ENCODE measurements at regions not wholly inside any gene's neighbourhood (a gene's known extent, or its start where the extent isn't known, plus 50 kb on each side); places are given as distances from the start of the nearest gene placed in this dataset.

DNA sequence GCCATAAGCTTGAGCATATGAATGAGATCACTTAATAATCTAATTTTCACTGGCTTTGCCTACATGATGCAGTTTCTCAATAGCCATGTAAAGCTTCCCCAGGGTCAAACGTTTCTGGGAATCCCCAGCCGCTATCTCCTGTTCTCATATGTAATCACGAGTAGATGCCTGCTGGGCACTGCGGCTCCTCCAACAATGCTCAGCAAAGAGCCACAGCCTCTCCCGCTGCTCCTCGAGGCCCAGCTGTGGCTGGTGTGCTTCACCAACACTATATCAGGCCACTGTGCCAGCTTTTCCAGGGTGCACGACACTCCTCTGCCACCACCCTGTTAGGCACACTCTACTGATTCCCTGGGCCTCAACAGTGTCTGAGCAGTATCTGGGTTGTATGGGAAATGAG is 78.3 kb upstream of the RASGEF1B start:
- no peak for DNase-seq (ENCODE audit: low spot score)

GRCh38 chr4:81546777-81547176 is 75.1 kb upstream of the RASGEF1B start:
- no peak for DNase-seq (ENCODE audit: low spot score)

DNA sequence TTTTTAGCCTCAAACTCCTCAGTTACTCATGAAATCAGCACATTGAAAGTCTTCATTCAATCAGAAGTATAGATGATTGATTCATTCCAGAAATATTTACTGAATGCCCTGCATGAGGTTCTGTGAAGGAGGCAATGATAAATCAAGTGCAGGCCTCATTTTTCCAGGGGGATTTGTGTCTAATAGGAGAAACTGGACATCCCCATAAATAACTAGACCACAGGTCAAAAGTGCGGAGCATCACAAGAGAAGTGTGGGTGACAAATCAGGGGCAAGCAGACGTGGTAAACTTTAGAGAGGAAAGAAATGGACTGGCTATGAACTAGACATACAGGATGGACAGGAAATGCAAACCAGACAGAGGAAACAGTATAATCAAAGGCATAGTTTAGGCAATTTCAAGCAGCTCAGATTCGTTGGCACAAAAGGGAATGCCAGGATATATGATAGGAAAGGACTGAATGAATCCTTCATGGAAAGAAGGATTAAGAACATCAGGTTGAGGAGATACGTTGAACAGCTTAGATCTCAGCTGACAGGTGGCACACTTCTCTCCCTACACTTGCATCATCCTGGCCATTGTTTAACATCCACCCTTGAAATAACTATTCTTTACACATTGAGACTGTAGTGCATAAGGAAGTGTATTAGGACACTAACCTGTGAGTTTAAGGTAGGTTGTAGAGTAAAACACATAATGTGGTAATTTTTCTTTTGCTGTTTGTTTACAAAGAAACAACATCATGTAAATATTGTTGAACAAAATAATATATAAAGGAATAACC is 69.6 kb upstream of the RASGEF1B start:
- DNase-seq (ENCODE audit: low spot score): no peak

DNA sequence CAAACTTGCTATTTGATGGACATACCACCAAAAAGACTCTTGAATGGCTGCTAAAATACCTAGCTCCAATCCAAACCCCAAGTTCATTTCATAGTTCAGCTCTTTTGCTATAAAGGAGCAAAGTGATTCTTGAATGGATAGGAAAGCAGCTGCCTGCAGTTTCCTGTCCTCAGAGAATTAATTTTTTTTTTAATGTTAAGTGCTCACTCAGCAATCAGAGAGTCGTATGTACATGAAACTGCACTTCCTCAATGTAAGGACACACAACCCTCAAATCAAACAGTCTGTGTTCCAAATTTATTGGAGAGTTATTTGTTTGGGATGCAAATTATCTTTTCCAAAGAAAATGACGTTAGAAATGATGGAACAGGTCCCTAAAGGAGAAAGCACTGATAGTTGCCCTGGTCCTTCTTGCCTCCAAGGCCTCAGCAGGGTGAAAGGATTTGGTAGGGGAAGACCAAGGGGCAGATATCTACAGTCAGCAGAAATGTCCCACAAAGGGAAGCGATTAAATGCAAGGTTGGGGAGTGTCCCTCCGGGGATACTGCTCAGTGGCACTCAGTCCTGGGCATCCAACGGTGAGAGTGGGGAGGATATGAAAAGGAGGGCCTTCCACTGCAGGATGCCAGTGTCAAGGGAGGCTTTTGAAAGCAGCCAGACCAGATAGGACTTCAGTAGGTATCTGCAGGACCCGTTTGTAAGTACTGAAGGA is 67.2 kb upstream of the RASGEF1B start:
- DNase-seq (ENCODE audit: low spot score): no peak

GRCh38 chr4:81531410-81531809 is 59.7 kb upstream of the RASGEF1B start:
- no peak for DNase-seq (ENCODE audit: low spot score)

- no peak for DNase-seq (ENCODE audit: low spot score)
These were observed 57.3 kb upstream of the RASGEF1B start for GRCh38 chr4:81528979-81529378.

GRCh38 chr4:81528200-81528599 is 56.5 kb upstream of the RASGEF1B start:
- no peak for DNase-seq (ENCODE audit: low spot score)

DNA sequence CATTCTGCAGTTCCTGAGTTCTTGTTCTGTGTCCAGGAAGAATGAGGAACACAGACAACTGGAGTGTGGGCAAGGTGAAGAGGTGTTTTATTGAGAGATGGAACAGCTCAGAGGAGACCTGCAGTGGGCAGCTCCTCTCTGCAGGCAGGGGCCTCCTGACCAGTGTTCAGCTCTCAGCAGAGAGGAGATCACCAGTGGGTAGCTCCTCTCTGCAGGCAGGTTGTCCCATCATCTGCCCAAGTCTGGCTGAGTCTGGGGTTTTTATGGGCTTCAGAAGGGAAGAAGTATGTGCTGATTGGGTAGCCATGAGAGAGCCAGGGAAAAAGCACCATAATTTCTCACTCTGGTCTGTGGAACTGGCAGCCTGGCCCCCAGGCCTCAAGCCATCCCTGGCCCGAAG is 56.0 kb upstream of the RASGEF1B start:
- DNase-seq (ENCODE audit: low spot score): no peak

GRCh38 chr4:81527115-81527514 is 55.4 kb upstream of the RASGEF1B start:
- DNase-seq (ENCODE audit: low spot score): no peak

DNA sequence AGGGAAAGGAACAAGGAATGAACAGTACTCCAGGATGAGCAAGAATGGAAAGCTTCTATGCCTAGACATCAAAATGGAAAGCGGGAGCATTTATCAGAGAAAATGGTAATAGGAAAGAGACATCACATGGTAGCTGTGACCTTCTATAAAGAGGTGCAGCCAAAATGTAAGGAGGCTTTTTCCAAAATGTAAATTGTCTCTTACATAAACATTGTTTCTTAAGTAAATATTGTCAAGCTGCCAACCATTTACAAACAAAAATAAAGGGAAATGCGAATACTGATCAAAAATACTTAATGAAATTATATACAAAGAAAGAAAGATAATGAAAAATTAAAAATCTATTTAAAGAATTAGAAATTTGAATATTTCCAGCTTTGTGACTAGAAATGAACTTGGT is 55.0 kb upstream of the RASGEF1B start:
- DNase-seq (ENCODE audit: low spot score): no peak

DNA sequence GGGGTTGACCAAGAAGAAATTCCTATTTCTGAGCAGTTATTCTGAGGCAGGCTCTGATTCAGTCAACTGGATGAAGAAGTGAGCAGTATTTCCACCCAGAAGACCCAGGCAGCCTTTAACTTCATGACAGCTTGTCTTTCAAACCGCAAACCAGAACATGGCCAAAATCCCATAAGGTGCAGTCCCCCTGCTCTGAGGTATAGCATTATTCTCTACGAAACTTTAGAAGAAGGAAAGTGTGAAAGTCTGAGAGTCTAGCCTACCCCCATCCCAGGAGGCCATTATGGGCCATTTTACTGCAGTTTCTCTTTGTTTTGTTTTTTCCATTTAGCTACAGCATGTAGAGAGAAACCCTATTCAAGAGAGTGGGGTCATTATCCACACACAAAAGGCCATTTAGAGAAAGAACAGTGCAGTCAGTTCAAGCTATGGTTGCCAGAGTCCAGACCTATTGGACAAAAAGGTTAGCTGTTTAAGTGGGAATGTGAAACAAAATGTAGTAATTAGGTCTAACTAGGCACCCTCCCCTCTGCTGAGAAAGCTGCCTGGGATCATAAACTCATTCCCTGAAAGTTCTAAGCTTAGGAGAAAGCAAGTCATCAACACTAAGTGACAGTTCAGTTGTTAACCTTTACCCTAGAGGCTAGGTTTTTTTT is 52.1 kb upstream of the RASGEF1B start:
- DNase-seq (ENCODE audit: low spot score): peak; percentile 95

GRCh38 chr4:81522711-81523110 is 51.0 kb upstream of the RASGEF1B start:
- no peak for DNase-seq (ENCODE audit: low spot score)

- DNase-seq (ENCODE audit: low spot score): no peak
These were observed 50.0 kb upstream of the RASGEF1B start for GRCh38 chr4:81521708-81522107.

All from pons (tissue), 1 donor.